IMR-90 (cell line): ENCODE measurements at regions not wholly inside any gene's neighbourhood (a gene's known extent, or its start where the extent isn't known, plus 50 kb on each side); places are given as distances from the start of the nearest gene placed in this dataset.

Experiments
- ATAC-seq: fragments of 200-7000 bp; cut with Tn5 transposase; 2 replicates; pipeline ENCODE4 v1.9.1; 2020; ENCODE audit warnings: low read depth, mild to moderate bottlenecking, moderate library complexity
- BruUV-seq: library from RNA; stranded (reverse); fragments of 400-500 nt; replicated peaks from 2 replicates; lab custom pipeline; 2021; lab: Mats Ljungman, UMichigan
- CTCF ChIA-PET: fragments of 300-600 bp; formaldehyde crosslinking; extraction: SDS; loops from one replicate; lab custom pipeline; 2021; ENCODE audit warnings: antibody characterized with exemption; lab: Yijun Ruan, JAX
- POLR2A ChIA-PET: fragments of 300-600 bp; sonication (Branson Sonifier 250); formaldehyde crosslinking; loops from one replicate; lab custom pipeline; 2022; ENCODE audit warnings: antibody characterized with exemption; ENCODE audit not compliant: unreplicated experiment; lab: Charles Lee
- DNase-seq: peaks from one replicate; pipeline ENCODE4 v3.0.0; 2013
- H2AFZ ChIP-seq: replicated peaks from 2 replicates; pipeline ENCODE3; 2013; ENCODE audit warnings: low read length, mild to moderate bottlenecking; ENCODE audit not compliant: poor library complexity
- H2AK5ac ChIP-seq: 2 replicates; pipeline ENCODE4 v1.6.1; 2013; ENCODE audit warnings: low read depth, low read length, inconsistent platforms
- H2AK9ac ChIP-seq: replicated peaks from 2 replicates; pipeline ENCODE3; 2013; ENCODE audit warnings: mild to moderate bottlenecking, low read depth, low read length, moderate library complexity; ENCODE audit not compliant: poor library complexity
- H2BK120ac ChIP-seq: 2 replicates; pipeline ENCODE4 v1.6.1; 2013; ENCODE audit warnings: low read depth, low read length, inconsistent platforms
- H2BK15ac ChIP-seq: 3 replicates; pipeline ENCODE4 v1.6.1; 2013; ENCODE audit warnings: low read depth, low read length, inconsistent platforms
- H2BK20ac ChIP-seq: 2 replicates; pipeline ENCODE4 v1.6.1; 2013; ENCODE audit warnings: low read depth, mild to moderate bottlenecking, inconsistent platforms, low read length, moderate library complexity
- H2BK5ac ChIP-seq: 2 replicates; pipeline ENCODE4 v1.6.1; 2013; ENCODE audit warnings: mild to moderate bottlenecking, low read depth, low read length, inconsistent platforms; ENCODE audit not compliant: poor library complexity, severe bottlenecking
- H3K14ac ChIP-seq: replicated peaks from 2 replicates; pipeline ENCODE4 v1.6.1; 2013; ENCODE audit warnings: low read depth, low read length, inconsistent platforms
- H3K18ac ChIP-seq: 2 replicates; pipeline ENCODE4 v1.6.1; 2013; ENCODE audit warnings: low read depth, low read length, control low read depth
- H3K23ac ChIP-seq: 2 replicates; pipeline ENCODE4 v1.6.1; 2013; ENCODE audit warnings: low read depth, low read length, inconsistent platforms
- H3K27ac ChIP-seq: 2 replicates; pipeline ENCODE4 v1.5.1; 2013; ENCODE audit warnings: mild to moderate bottlenecking, control low read depth, low read length; ENCODE audit not compliant: insufficient read depth
- H3K27me3 ChIP-seq: 2 replicates; pipeline ENCODE4 v1.6.1; 2013; ENCODE audit warnings: low read length; ENCODE audit not compliant: control insufficient read depth, insufficient read depth
- H3K36me3 ChIP-seq: 2 replicates; pipeline ENCODE4 v1.6.1; 2013; ENCODE audit warnings: low read length, mixed read lengths; ENCODE audit not compliant: control insufficient read depth, insufficient read depth
- H3K4ac ChIP-seq: 2 replicates; pipeline ENCODE4 v1.6.1; 2013; ENCODE audit warnings: low read depth, low read length, inconsistent platforms
- H3K4me1 ChIP-seq: 2 replicates; pipeline ENCODE4 v1.6.1; 2013; ENCODE audit warnings: low read length, mixed read lengths; ENCODE audit not compliant: control insufficient read depth, insufficient read depth
- H3K4me2 ChIP-seq: 2 replicates; pipeline ENCODE4 v1.6.1; 2013; ENCODE audit warnings: low read depth, mild to moderate bottlenecking, control low read depth, low read length, moderate library complexity
- H3K4me3 ChIP-seq: 2 replicates; pipeline ENCODE4 v1.5.1; 2013; ENCODE audit warnings: low read depth, mild to moderate bottlenecking, control low read depth, low read length, moderate library complexity; ENCODE audit not compliant: insufficient read depth
- H3K56ac ChIP-seq: 2 replicates; pipeline ENCODE4 v1.6.1; 2013; ENCODE audit warnings: low read length, inconsistent platforms; ENCODE audit not compliant: insufficient read depth; ENCODE audit errors: extremely low read depth
- H3K79me1 ChIP-seq, 2 experiments: 2 replicates each; pipeline ENCODE4 v1.6.1; 2013; ENCODE audit warnings: low read length in 2 of 2, inconsistent platforms in 1 of 2, low read depth in 1 of 2
- H3K9ac ChIP-seq: 2 replicates; pipeline ENCODE4 v1.6.1; 2013; ENCODE audit warnings: low read depth, low read length, control low read depth
- H3K9me1 ChIP-seq: 2 replicates; pipeline ENCODE4 v1.6.1; 2013; ENCODE audit warnings: low read length, inconsistent platforms; ENCODE audit not compliant: insufficient read depth
- H3K9me3 ChIP-seq: 2 replicates; pipeline ENCODE4 v1.6.1; 2013; ENCODE audit warnings: low read length; ENCODE audit not compliant: control insufficient read depth, insufficient read depth
- H4K20me1 ChIP-seq: 2 replicates; pipeline ENCODE4 v1.6.1; 2013; ENCODE audit warnings: low read length, inconsistent platforms; ENCODE audit not compliant: insufficient read depth
- H4K5ac ChIP-seq: 2 replicates; pipeline ENCODE4 v1.6.1; 2013; ENCODE audit warnings: mild to moderate bottlenecking, low read depth, low read length, control low read depth
- H4K8ac ChIP-seq, 2 experiments: 2 replicates each; pipeline ENCODE4 v1.6.1; 2013; ENCODE audit warnings: low read depth in 2 of 2, low read length in 2 of 2, control low read depth in 1 of 2, inconsistent platforms in 1 of 2
- H4K91ac ChIP-seq: 2 replicates; pipeline ENCODE4 v1.6.1; 2013; ENCODE audit warnings: low read depth, low read length, inconsistent platforms; ENCODE audit not compliant: insufficient read depth
- RAD21 ChIP-seq: IDR thresholded peaks from 2 replicates; pipeline ENCODE4 v1.6.1; 2012; ENCODE audit warnings: low read length, improper control_type of control experiment
- WGBS, 2 experiments: methylation state at CpG; one replicate each; pipeline versions ENCODE4 v1.1.5 to v1.1.7; 2013; ENCODE audit warnings: missing lambda C conversion rate in 2 of 2; ENCODE audit not compliant: insufficient read length in 1 of 2; ENCODE audit errors: extremely low coverage in 2 of 2; 5-methylcytosine and 5-hydroxymethylcytosine counted together
- dilution Hi-C: fragments of 300-500 bp; cut with HindIII; formaldehyde crosslinking; loops from one replicate; pipeline ENCODE4 v1.14.3; 2018; ENCODE audit warnings: low sequenced_read_pairs; ENCODE audit not compliant: unreplicated experiment
- in situ Hi-C: fragments of 300-500 bp; cut with MboI; formaldehyde crosslinking; loops from 3 replicates; pipeline ENCODE4 v1.14.3; 2019; ENCODE audit warnings: low sequenced_read_pairs, inconsistent platforms, mixed read lengths
- intact Hi-C: fragments of 100-400 bp; cut with micrococcal nuclease; formaldehyde crosslinking; loops from 2 replicates; pipeline ENCODE4 v1.10.0; 2022

- no CpG with 5 or more reads among the region's 1 CpG for WGBS, 2 experiments
- no peaks in the 10 kb centered on the region for H4K20me1 ChIP-seq
- H3K9me3 ChIP-seq: no peaks in the 10 kb centered on the region
- H2AFZ ChIP-seq: no peak overlapping the region
- dilution Hi-C loops (no loop called here), intact Hi-C loops (no loop called here), in situ Hi-C loops (no loop called here)
- ChIA-PET POLR2A (no interaction called here), CTCF (interaction anchor here (1.0 kb wide), 1 partner anchor 8 kb away, joined by 3 read pairs; no protein-coding TSS in a partner anchor)
- no peak overlapping the region for H3K4ac ChIP-seq
- TF ChIP-seq RAD21: no peak
- no peak overlapping the region for H2AK9ac ChIP-seq
- no peak overlapping the region for H3K23ac ChIP-seq
- no peaks in the 10 kb centered on the region for H3K4me1 ChIP-seq
- no peaks in the 10 kb centered on the region for H3K27me3 ChIP-seq
- BruUV-seq: no TSS peak
- no peak overlapping the region for H3K56ac ChIP-seq
- H3K18ac ChIP-seq: no peak overlapping the region
- H3K4me3 ChIP-seq: no peak overlapping the region
- H3K79me1 ChIP-seq: peaks cover 0 to 4% of the 10 kb centered on the region in 2 experiments; a peak in 2 of 4 replicates
- H2BK20ac ChIP-seq: no peak overlapping the region
- H2BK5ac ChIP-seq: no peak overlapping the region
- no peak overlapping the region for H3K14ac ChIP-seq
- no peak overlapping the region for H4K91ac ChIP-seq
- H4K8ac ChIP-seq: no peak overlapping the region
- H2AK5ac ChIP-seq: no peak overlapping the region
- no peaks in the 10 kb centered on the region for H3K9me1 ChIP-seq
- H3K36me3 ChIP-seq: no peaks in the 10 kb centered on the region
- ATAC-seq (no peak), DNase-seq (no peak)
- H3K27ac ChIP-seq: no peak overlapping the region
- H4K5ac ChIP-seq: no peak overlapping the region
- no peak overlapping the region for H3K9ac ChIP-seq
- no peak overlapping the region for H2BK120ac ChIP-seq
- no peak overlapping the region for H3K4me2 ChIP-seq
- no peak overlapping the region for H2BK15ac ChIP-seq
These were observed 611.6 kb downstream of the FBXO15 start for GRCh38 chr18:73535990-73536389.
